ENCODE measurements at regions not wholly inside any gene's neighbourhood (a gene's known extent, or its start where the extent isn't known, plus 50 kb on each side); places are given as distances from the start of the nearest gene placed in this dataset.

- no peaks in the 10 kb centered on the region for H3K4me1 ChIP-seq
- intact Hi-C loops (cut with DNase I; ENCODE audit: low total_unique reads), result no loop called here
- no peak for TF ChIP-seq POLR2A (IDR thresholded peaks at IDR 0.05)
- no peak for TF ChIP-seq CTCF (IDR thresholded peaks at IDR 0.05)
- TF ChIP-seq POLR2AphosphoS5 (IDR thresholded peaks at IDR 0.05), result no peak
- no peak for TF ChIP-seq EP300 (IDR thresholded peaks at IDR 0.05)
- no peaks in the 10 kb centered on the region for H3K9me3 ChIP-seq
- WGBS, 5 donors, result 68 to 85% (median 77%) methylated on average over 10 of the region's 10 CpGs
- no peak for DNase-seq
- H3K27ac ChIP-seq, result no peak overlapping the region
- no peak overlapping the region for H3K4me3 ChIP-seq
- peaks cover 0 to 6% (median 0%) of the 10 kb centered on the region in 3 donors for H3K27me3 ChIP-seq
- H3K36me3 ChIP-seq, result no peaks in the 10 kb centered on the region
Observed at GRCh38 chr2:6757215-6757614, 108.5 kb downstream of the CMPK2 start.

GRCh38 chr2:6759689-6760088 lies 106.0 kb downstream of the CMPK2 start:
- Histone ChIP-seq H3K27ac (no peak overlapping the region), H3K9me3 (no peaks in the 10 kb centered on the region), H3K4me3 (no peak overlapping the region), H3K36me3 (no peaks in the 10 kb centered on the region), H3K4me1 (no peaks in the 10 kb centered on the region), H3K27me3 (no peaks in the 10 kb centered on the region)
- TF ChIP-seq CTCF (IDR thresholded peaks at IDR 0.05) (no peak), EP300 (IDR thresholded peaks at IDR 0.05) (no peak), POLR2AphosphoS5 (IDR thresholded peaks at IDR 0.05) (no peak), POLR2A (IDR thresholded peaks at IDR 0.05) (no peak)
- intact Hi-C loops (cut with DNase I; ENCODE audit: low total_unique reads), result no loop called here
- no peak for DNase-seq
- 87 to 98% (median 95%) methylated on average over 2 of the region's 2 CpGs for WGBS, 5 donors

- 86 to 97% (median 92%) methylated on average over 5 of the region's 5 CpGs for WGBS, 5 donors
- H3K4me1 ChIP-seq, result no peaks in the 10 kb centered on the region
- H3K36me3 ChIP-seq, result no peaks in the 10 kb centered on the region
- no peak overlapping the region for H3K27ac ChIP-seq
- no peaks in the 10 kb centered on the region for H3K27me3 ChIP-seq
- DNase-seq, result no peak
- H3K9me3 ChIP-seq, result no peaks in the 10 kb centered on the region
- TF ChIP-seq CTCF (IDR thresholded peaks at IDR 0.05) (no peak), EP300 (IDR thresholded peaks at IDR 0.05) (no peak), POLR2AphosphoS5 (IDR thresholded peaks at IDR 0.05) (no peak), POLR2A (IDR thresholded peaks at IDR 0.05) (no peak)
- H3K4me3 ChIP-seq, result no peak overlapping the region
- intact Hi-C loops (cut with DNase I; ENCODE audit: low total_unique reads), result no loop called here
Observed at GRCh38 chr2:6760132-6760531, 105.6 kb downstream of the CMPK2 start.

GRCh38 chr2:6764968-6765723 lies 100.6 kb downstream of the CMPK2 start:
- Histone ChIP-seq H3K27ac (no peak overlapping the region), H3K4me1 (no peaks in the 10 kb centered on the region), H3K4me3 (no peak overlapping the region), H3K9me3 (no peaks in the 10 kb centered on the region), H3K36me3 (no peaks in the 10 kb centered on the region), H3K27me3 (no peaks in the 10 kb centered on the region)
- 86 to 90% (median 89%) methylated on average over 9 of the region's 9 CpGs for WGBS, 5 donors
- intact Hi-C loops (cut with DNase I; ENCODE audit: low total_unique reads), result no loop called here
- DNase-seq, result no peak
- TF ChIP-seq POLR2A (IDR thresholded peaks at IDR 0.05), result no peak
- no peak for TF ChIP-seq CTCF (IDR thresholded peaks at IDR 0.05)
- no peak for TF ChIP-seq POLR2AphosphoS5 (IDR thresholded peaks at IDR 0.05)
